ENCODE measurements at regions not wholly inside any gene's neighbourhood (a gene's known extent, or its start where the extent isn't known, plus 50 kb on each side); places are given as distances from the start of the nearest gene placed in this dataset.

DNA sequence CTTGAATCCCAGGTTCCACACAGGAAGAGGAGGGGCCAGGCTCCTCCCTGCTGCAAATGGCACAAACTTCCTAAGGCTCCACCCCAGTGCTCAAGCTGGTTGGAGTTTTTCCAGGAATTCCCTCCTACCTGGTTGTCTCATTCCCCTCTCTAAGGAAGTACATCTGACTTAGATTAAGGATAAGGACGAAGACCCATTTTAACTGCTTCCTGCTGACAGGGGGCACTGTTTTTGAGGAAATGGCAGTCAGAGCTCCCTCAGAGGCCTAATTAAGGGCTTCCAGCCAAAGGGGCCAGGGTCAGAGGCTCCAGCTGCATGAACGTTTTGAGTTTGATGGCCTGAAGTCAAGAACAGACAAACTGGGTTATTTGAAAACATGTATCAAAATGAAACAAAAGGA lies 1084.7 kb downstream of the SLC6A15 start:
- Histone ChIP-seq H3K27ac (ENCODE audit: low read depth in 1 of 2, low read length in 2 of 2) (no peak overlapping the region), H3K9ac (ENCODE audit: low read depth in 1 of 2, low read length in 2 of 2) (no peak overlapping the region), H3K9me3 (ENCODE audit: control insufficient read depth in 4 of 4, low read length in 3 of 4) (no peaks in the 10 kb centered on the region), H3K4me1 (ENCODE audit: control insufficient read depth in 4 of 4, insufficient read depth in 4 of 4, low read length in 3 of 4) (no peaks in the 10 kb centered on the region), H3K36me3 (ENCODE audit: control insufficient read depth in 4 of 4, insufficient read depth in 3 of 4, low read depth in 1 of 4, low read length in 3 of 4) (no peaks in the 10 kb centered on the region), H3K27me3 (ENCODE audit: control insufficient read depth in 4 of 4, insufficient read depth in 4 of 4, low read length in 3 of 4) (no peaks in the 10 kb centered on the region), H3K4me3 (ENCODE audit: low read depth in 1 of 3, low read length in 3 of 3) (no peak overlapping the region)
- DNase-seq (ENCODE audit: low spot score), result no peak
- 34% methylated on average over 2 of the region's 2 CpGs for WGBS
- TF ChIP-seq TAF1 (conservative IDR thresholded peaks at IDR 0.05) (no peak), RAD21 (IDR thresholded peaks at IDR 0.05) (no peak), RXRA (IDR thresholded peaks at IDR 0.05) (no peak), EGR1 (IDR thresholded peaks at IDR 0.05; ENCODE audit: low read depth in 2 of 2) (no peak), FOXA2 (IDR thresholded peaks at IDR 0.05) (no peak), JUND (IDR thresholded peaks at IDR 0.05) (no peak), HNF4A (conservative IDR thresholded peaks at IDR 0.05) (no peak), ZBTB33 (IDR thresholded peaks at IDR 0.05) (no peak), GABPA (IDR thresholded peaks at IDR 0.05 in 1 of 2, conservative IDR thresholded peaks at IDR 0.05 in 1 of 2) (no peak), ATF3 (IDR thresholded peaks at IDR 0.05) (no peak), NR2F2 (IDR thresholded peaks at IDR 0.05) (no peak), HNF4G (IDR thresholded peaks at IDR 0.05) (no peak), SP1 (IDR thresholded peaks at IDR 0.05) (no peak), FOXA1 (IDR thresholded peaks at IDR 0.05) (no peak)
- TF ChIP-seq, protein P1, sequence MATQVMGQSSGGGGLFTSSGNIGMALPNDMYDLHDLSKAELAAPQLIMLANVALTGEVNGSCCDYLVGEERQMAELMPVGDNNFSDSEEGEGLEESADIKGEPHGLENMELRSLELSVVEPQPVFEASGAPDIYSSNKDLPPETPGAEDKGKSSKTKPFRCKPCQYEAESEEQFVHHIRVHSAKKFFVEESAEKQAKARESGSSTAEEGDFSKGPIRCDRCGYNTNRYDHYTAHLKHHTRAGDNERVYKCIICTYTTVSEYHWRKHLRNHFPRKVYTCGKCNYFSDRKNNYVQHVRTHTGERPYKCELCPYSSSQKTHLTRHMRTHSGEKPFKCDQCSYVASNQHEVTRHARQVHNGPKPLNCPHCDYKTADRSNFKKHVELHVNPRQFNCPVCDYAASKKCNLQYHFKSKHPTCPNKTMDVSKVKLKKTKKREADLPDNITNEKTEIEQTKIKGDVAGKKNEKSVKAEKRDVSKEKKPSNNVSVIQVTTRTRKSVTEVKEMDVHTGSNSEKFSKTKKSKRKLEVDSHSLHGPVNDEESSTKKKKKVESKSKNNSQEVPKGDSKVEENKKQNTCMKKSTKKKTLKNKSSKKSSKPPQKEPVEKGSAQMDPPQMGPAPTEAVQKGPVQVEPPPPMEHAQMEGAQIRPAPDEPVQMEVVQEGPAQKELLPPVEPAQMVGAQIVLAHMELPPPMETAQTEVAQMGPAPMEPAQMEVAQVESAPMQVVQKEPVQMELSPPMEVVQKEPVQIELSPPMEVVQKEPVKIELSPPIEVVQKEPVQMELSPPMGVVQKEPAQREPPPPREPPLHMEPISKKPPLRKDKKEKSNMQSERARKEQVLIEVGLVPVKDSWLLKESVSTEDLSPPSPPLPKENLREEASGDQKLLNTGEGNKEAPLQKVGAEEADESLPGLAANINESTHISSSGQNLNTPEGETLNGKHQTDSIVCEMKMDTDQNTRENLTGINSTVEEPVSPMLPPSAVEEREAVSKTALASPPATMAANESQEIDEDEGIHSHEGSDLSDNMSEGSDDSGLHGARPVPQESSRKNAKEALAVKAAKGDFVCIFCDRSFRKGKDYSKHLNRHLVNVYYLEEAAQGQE (IDR thresholded peaks at IDR 0.05), result no peak
- TF ChIP-seq, protein P2, sequence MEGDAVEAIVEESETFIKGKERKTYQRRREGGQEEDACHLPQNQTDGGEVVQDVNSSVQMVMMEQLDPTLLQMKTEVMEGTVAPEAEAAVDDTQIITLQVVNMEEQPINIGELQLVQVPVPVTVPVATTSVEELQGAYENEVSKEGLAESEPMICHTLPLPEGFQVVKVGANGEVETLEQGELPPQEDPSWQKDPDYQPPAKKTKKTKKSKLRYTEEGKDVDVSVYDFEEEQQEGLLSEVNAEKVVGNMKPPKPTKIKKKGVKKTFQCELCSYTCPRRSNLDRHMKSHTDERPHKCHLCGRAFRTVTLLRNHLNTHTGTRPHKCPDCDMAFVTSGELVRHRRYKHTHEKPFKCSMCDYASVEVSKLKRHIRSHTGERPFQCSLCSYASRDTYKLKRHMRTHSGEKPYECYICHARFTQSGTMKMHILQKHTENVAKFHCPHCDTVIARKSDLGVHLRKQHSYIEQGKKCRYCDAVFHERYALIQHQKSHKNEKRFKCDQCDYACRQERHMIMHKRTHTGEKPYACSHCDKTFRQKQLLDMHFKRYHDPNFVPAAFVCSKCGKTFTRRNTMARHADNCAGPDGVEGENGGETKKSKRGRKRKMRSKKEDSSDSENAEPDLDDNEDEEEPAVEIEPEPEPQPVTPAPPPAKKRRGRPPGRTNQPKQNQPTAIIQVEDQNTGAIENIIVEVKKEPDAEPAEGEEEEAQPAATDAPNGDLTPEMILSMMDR (IDR thresholded peaks at IDR 0.05; ENCODE audit: low read depth, low read length, missing input control), result no peak
- TF ChIP-seq, protein P3, sequence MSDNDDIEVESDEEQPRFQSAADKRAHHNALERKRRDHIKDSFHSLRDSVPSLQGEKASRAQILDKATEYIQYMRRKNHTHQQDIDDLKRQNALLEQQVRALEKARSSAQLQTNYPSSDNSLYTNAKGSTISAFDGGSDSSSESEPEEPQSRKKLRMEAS (IDR thresholded peaks at IDR 0.05), result no peak

GRCh38 chr12:83827193-83827592 lies 1085.4 kb downstream of the SLC6A15 start:
- H3K27ac ChIP-seq (ENCODE audit: low read depth in 1 of 2, low read length in 2 of 2), result no peak overlapping the region
- no peak for TF ChIP-seq HNF4A (conservative IDR thresholded peaks at IDR 0.05)
- TF ChIP-seq NR2F2 (IDR thresholded peaks at IDR 0.05), result no peak

More at GRCh38 chr12:83827193-83827592, 1085.4 kb downstream of the SLC6A15 start:
- Histone ChIP-seq H3K9me3 (ENCODE audit: control insufficient read depth in 4 of 4, low read length in 3 of 4) (no peaks in the 10 kb centered on the region), H3K4me1 (ENCODE audit: control insufficient read depth in 4 of 4, insufficient read depth in 4 of 4, low read length in 3 of 4) (no peaks in the 10 kb centered on the region), H3K4me3 (ENCODE audit: low read depth in 1 of 3, low read length in 3 of 3) (no peak overlapping the region), H3K36me3 (ENCODE audit: control insufficient read depth in 4 of 4, insufficient read depth in 3 of 4, low read depth in 1 of 4, low read length in 3 of 4) (no peaks in the 10 kb centered on the region), H3K27me3 (ENCODE audit: control insufficient read depth in 4 of 4, insufficient read depth in 4 of 4, low read length in 3 of 4) (no peaks in the 10 kb centered on the region), H3K9ac (ENCODE audit: low read depth in 1 of 2, low read length in 2 of 2) (no peak overlapping the region)
- 91% methylated on average over 2 of the region's 2 CpGs for WGBS
- no peak for DNase-seq (ENCODE audit: low spot score)
